Fibroblast of pulmonary artery (primary cell): ENCODE measurements at regions not wholly inside any gene's neighbourhood (a gene's known extent, or its start where the extent isn't known, plus 50 kb on each side); places are given as distances from the start of the nearest gene placed in this dataset.

Experiments used
- DNase-seq: peaks from one replicate; pipeline ENCODE4 v3.0.0-alpha.2; 2010; ENCODE audit warnings: low read depth
- H3K4me3 ChIP-seq: replicated peaks from 2 replicates; pipeline ENCODE4 v1.5.1; 2011; ENCODE audit warnings: low read depth, mild to moderate bottlenecking, control low read depth, low read length, moderate library complexity
- CTCF ChIP-seq: IDR thresholded peaks from 2 replicates; pipeline ENCODE4 v1.5.1; 2011; ENCODE audit warnings: mild to moderate bottlenecking, control low read depth, low read length, inconsistent platforms; ENCODE audit errors: missing control alignments

GRCh38 chr9:13786131-13786530 is 506.6 kb upstream of the MPDZ start:
- peak; percentile 45 for DNase-seq
- no peak overlapping the region for H3K4me3 ChIP-seq
- TF ChIP-seq CTCF = no peak

GRCh38 chr9:13779106-13779505 is 499.6 kb upstream of the MPDZ start:
- H3K4me3 ChIP-seq = no peak overlapping the region
- TF ChIP-seq CTCF = no peak
- no peak for DNase-seq

DNA sequence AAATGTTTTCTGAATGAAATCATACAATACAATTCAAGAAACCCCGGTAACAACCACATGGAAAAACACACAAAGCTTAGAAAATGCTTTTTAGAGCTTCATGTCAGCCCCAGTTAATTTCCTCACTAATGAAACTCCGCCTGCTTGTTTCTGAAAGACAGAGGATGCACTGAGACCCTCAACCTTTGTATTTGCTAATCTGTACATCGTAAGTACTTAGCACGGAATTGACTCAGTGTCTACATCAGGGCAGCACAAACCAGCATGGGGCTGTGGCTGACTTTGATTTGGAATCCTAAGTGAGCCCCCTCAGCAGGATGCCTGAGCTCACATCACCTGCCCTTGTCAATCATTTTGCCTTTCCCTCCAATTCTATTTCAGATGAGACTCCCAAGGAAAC is 499.1 kb upstream of the MPDZ start:
- peak; percentile 36 for DNase-seq
- TF ChIP-seq CTCF = no peak

GRCh38 chr9:13770956-13771355 is 491.5 kb upstream of the MPDZ start:
- TF ChIP-seq CTCF = no peak
- DNase-seq = no peak

More for the DNA sequence above, 499.1 kb upstream of the MPDZ start:
- H3K4me3 ChIP-seq = no peak overlapping the region

DNA sequence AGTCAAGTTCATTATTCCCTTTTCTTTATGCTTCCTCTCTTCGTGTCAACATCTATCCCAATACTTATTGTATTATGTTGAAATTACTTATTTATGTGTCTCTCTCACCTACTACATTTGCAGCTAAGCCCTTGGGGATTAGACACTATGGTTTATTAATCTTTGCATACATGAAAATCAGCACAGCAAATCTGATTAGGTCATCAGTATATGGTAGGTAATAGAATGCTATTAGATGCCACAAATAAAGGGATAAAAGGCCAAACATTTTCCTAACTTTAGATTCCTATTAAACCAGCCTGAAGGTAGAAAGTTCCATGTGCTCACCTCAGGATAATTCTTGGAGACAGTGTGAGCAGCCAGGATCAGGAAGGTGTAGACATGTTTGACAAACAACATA is 490.1 kb upstream of the MPDZ start:
- TF ChIP-seq CTCF = no peak
- no peak for DNase-seq

More at GRCh38 chr9:13770956-13771355, 491.5 kb upstream of the MPDZ start:
- no peak overlapping the region for H3K4me3 ChIP-seq

DNA sequence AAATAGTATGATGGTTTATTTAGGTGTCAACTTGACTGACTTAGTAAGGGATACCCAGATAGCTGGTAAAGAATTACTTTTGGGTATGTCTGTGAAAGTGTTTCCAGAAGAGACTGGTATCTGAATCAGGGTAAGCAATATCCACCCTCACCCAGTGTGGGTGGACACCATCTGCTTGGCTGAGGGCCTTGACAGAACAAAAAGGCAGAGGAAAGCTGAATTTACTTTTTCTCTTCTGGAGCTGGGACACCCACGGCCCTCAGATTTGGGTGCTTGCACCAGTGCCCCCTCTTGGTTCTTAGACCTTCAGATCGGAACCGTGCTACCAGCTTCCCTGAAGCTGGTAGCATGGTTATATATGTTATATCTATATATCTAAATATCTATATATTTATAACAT is 489.5 kb upstream of the MPDZ start:
- no peak for TF ChIP-seq CTCF
- H3K4me3 ChIP-seq = no peak overlapping the region
- no peak for DNase-seq

More for the DNA sequence above, 490.1 kb upstream of the MPDZ start:
- no peak overlapping the region for H3K4me3 ChIP-seq

- H3K4me3 ChIP-seq = no peak overlapping the region
- no peak for TF ChIP-seq CTCF
- DNase-seq = no peak
Observed at GRCh38 chr9:13762209-13762608, 482.7 kb upstream of the MPDZ start.
